OCI-LY1 (cell line): ENCODE measurements at regions not wholly inside any gene's neighbourhood (a gene's known extent, or its start where the extent isn't known, plus 50 kb on each side); places are given as distances from the start of the nearest gene placed in this dataset.

Source experiments
- EZH2 ChIP-seq: fragments of 200-600 bp; sonication (generic), shearing (Covaris generic); IDR thresholded peaks from 2 replicates; pipeline ENCODE4 v1.8.0; 2017; ENCODE audit warnings: borderline replicate concordance, mixed run types, mild to moderate bottlenecking, antibody characterized with exemption, low read length, moderate library complexity, mixed read lengths
- TF ChIP-seq, protein P1 (sequence below): fragments of 200-600 bp; sonication (generic), shearing (Covaris generic); IDR thresholded peaks from 2 replicates; pipeline ENCODE4 v1.5.1; 2017; ENCODE audit warnings: mild to moderate bottlenecking, antibody characterized with exemption, low read length, moderate library complexity, mixed read lengths

DNA sequence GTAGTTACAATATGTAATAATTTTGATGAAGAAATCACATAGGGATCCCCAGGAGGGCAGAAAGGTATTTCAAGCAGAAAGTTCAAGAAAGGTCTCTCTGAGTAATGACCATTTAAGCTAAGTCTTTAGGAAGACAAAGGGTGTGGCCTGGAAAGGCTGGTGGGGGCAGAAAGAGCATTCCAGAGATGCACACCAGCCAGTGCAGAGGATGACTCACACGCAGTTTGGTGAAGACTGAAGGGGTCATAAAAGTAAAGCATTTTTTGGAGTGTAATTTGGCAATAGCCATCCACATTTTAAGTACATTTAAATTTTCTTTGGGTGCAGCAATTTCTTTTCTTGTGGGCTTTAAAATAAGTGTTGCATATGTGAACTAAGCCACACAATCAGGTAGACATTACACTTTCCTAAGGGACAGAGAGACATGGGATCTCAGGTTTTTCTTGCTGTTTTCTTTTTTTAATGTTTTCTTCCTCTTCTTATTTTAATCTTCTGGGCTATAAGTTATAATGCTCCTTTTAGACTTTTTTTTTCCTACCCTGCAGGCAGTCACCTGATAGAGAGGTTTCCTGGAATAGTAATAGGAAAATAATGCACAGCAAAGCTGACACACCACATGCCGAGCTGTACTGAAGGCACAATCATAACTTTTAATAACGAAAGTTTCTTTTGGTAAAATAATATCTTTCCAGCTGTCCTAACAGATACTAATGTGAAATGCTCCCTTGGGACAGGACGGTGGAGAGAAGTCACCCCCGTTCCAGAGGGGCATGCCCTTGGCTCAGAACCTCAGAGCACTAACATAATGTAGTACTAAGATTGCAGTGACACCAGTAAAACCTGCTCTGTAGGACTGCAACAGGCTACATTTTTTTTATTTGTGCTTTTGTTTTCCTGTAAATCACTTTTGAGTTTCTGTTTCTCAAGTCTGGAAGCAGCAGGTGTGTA is 49.6 kb upstream of the PTPRK start:
- TF ChIP-seq, protein P1, sequence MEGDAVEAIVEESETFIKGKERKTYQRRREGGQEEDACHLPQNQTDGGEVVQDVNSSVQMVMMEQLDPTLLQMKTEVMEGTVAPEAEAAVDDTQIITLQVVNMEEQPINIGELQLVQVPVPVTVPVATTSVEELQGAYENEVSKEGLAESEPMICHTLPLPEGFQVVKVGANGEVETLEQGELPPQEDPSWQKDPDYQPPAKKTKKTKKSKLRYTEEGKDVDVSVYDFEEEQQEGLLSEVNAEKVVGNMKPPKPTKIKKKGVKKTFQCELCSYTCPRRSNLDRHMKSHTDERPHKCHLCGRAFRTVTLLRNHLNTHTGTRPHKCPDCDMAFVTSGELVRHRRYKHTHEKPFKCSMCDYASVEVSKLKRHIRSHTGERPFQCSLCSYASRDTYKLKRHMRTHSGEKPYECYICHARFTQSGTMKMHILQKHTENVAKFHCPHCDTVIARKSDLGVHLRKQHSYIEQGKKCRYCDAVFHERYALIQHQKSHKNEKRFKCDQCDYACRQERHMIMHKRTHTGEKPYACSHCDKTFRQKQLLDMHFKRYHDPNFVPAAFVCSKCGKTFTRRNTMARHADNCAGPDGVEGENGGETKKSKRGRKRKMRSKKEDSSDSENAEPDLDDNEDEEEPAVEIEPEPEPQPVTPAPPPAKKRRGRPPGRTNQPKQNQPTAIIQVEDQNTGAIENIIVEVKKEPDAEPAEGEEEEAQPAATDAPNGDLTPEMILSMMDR: no peak
- TF ChIP-seq EZH2: no peak
